K562 (cell line): ENCODE measurements at regions not wholly inside any gene's neighbourhood (a gene's known extent, or its start where the extent isn't known, plus 50 kb on each side); places are given as distances from the start of the nearest gene placed in this dataset.

Experiments used
- ATAC-seq: fragments of 200-7000 bp; cut with Tn5 transposase; 3 replicates; pipeline ENCODE4 v1.9.1; 2020; ENCODE audit warnings: moderate library complexity
- BruUV-seq: library from RNA; stranded (reverse); fragments of 400-500 nt; replicated peaks from 2 replicates; lab custom pipeline; 2021; lab: Mats Ljungman, UMichigan
- CTCF ChIA-PET: fragments of 300-600 bp; formaldehyde crosslinking; extraction: SDS; loops from one replicate; lab custom pipeline; 2021; ENCODE audit warnings: low intra/inter-chr PET ratio; lab: Yijun Ruan, JAX
- POLR2A ChIA-PET: fragments of 300-600, 350-650 bp; sonication (Branson Sonifier 250); formaldehyde crosslinking; extraction: SDS; loops from one replicate; lab custom pipeline; 2021; ENCODE audit warnings: antibody characterized with exemption, inconsistent platforms; lab: Yijun Ruan, JAX
- DNase-seq, 4 experiments: peaks; one replicate each; pipeline versions ENCODE4 v3.0.0 to v3.0.0-alpha.2; 2011 to 2018; ENCODE audit warnings: low spot score in 3 of 4, mixed read lengths in 3 of 4; ENCODE audit errors: extremely low read depth in 1 of 4
- FAIRE-seq: peaks from 2 replicates; lab custom pipeline; 2011; peaks lifted over from hg19 to GRCh38; lab: Jason Lieb, UNC
- H2AFZ ChIP-seq: 2 replicates; pipeline ENCODE4 v1.6.0; 2011; ENCODE audit warnings: low read depth, low read length, control low read depth, inconsistent platforms
- H3K27ac ChIP-seq: fragments of 200-600 bp; 3 replicates; pipeline ENCODE4 v1.8.0; 2011; ENCODE audit warnings: low read depth, mild to moderate bottlenecking, control low read depth, inconsistent platforms, low read length, moderate library complexity, mixed read lengths; ENCODE audit errors: extremely low read depth
- H3K27me3 ChIP-seq, 2 experiments: fragments of 300-600 bp in 1 of 2; 2 replicates in 1 of 2; 3 replicates in 1 of 2; pipeline versions ENCODE4 v1.6.0 to v1.8.0; 2011; ENCODE audit warnings: inconsistent platforms in 2 of 2, low read length in 2 of 2, mild to moderate bottlenecking in 1 of 2, mixed read lengths in 1 of 2, moderate library complexity in 1 of 2; ENCODE audit not compliant: control insufficient read depth in 2 of 2, insufficient read depth in 2 of 2
- H3K36me3 ChIP-seq: fragments of 300-600 bp; 3 replicates; pipeline ENCODE4 v1.8.0; 2011; ENCODE audit warnings: mild to moderate bottlenecking, low read length, inconsistent platforms; ENCODE audit not compliant: control insufficient read depth, insufficient read depth
- H3K4me1 ChIP-seq, 2 experiments: fragments of 200-600 bp in 1 of 2; replicated peaks in 1 of 2; 2 replicates in 1 of 2; 3 replicates in 1 of 2; pipeline versions ENCODE4 v1.5.1 to v1.8.0; 2011; ENCODE audit warnings: inconsistent platforms in 2 of 2, low read length in 2 of 2, mild to moderate bottlenecking in 1 of 2, mixed read lengths in 1 of 2, moderate library complexity in 1 of 2; ENCODE audit not compliant: control insufficient read depth in 2 of 2, insufficient read depth in 2 of 2
- H3K4me2 ChIP-seq: 2 replicates; pipeline ENCODE4 v1.6.1; 2011; ENCODE audit warnings: low read length, control low read depth, inconsistent platforms, mixed read lengths; ENCODE audit not compliant: insufficient read depth
- H3K4me3 ChIP-seq: fragments of 200-600 bp; sonication (generic), shearing (Covaris generic); 2 replicates; pipeline ENCODE4 v1.5.1; 2016; ENCODE audit warnings: control low read depth, inconsistent platforms
- H3K79me2 ChIP-seq: fragments of 200-600 bp; 3 replicates; pipeline ENCODE4 v1.8.0; 2011; ENCODE audit warnings: low read length, inconsistent platforms; ENCODE audit not compliant: control insufficient read depth, insufficient read depth
- H3K9ac ChIP-seq, 2 experiments: 2 replicates each; pipeline versions ENCODE4 v1.6.0 to v1.6.1; 2011; ENCODE audit warnings: low read depth in 2 of 2, low read length in 2 of 2, control low read depth in 1 of 2, inconsistent platforms in 1 of 2, mild to moderate bottlenecking in 1 of 2, mixed read lengths in 1 of 2; ENCODE audit not compliant: insufficient read depth in 1 of 2
- H3K9me1 ChIP-seq: one replicate; pipeline ENCODE4 v1.6.0; 2011; ENCODE audit warnings: inconsistent platforms, mild to moderate bottlenecking, low read length, moderate library complexity; ENCODE audit not compliant: control insufficient read depth, insufficient read depth
- H3K9me3 ChIP-seq: replicated peaks from 2 replicates; pipeline ENCODE4 v1.5.1; 2011; ENCODE audit warnings: low read depth, low read length, inconsistent platforms; ENCODE audit not compliant: control insufficient read depth, insufficient read depth
- H4K20me1 ChIP-seq: replicated peaks from 2 replicates; pipeline ENCODE4 v1.6.1; 2011; ENCODE audit warnings: low read length, inconsistent platforms, mixed read lengths; ENCODE audit not compliant: control insufficient read depth, insufficient read depth
- BMI1 ChIP-seq: fragments of 150-350 bp; IDR thresholded peaks from 2 replicates; pipeline ENCODE4 v1.6.1; 2014; ENCODE audit warnings: low read length
- DNMT1 ChIP-seq: fragments of 450-650 bp; IDR thresholded peaks from 2 replicates; pipeline ENCODE4 v1.6.1; 2016; ENCODE audit warnings: antibody characterized with exemption, mild to moderate bottlenecking
- FOS ChIP-seq: IDR thresholded peaks from 3 replicates; pipeline ENCODE4 v1.6.1; 2011; ENCODE audit not compliant: insufficient read length; ENCODE audit errors: extremely low read depth
- FOSL1 ChIP-seq: fragments of 200-800 bp; sonication (Bioruptor generic); conservative IDR thresholded peaks from 2 replicates; pipeline ENCODE4 v1.6.1; 2016; ENCODE audit warnings: missing genetic modification characterization, missing compliant biosample characterization
- HDAC2 ChIP-seq: fragments of 450-650 bp; IDR thresholded peaks from 2 replicates; pipeline ENCODE4 v1.6.1; 2016; ENCODE audit warnings: mild to moderate bottlenecking
- HDAC8 ChIP-seq: fragments of 450-650 bp; IDR thresholded peaks from 2 replicates; pipeline ENCODE4 v1.6.1; 2016; ENCODE audit warnings: mild to moderate bottlenecking, missing genetic modification characterization, moderate library complexity, missing compliant biosample characterization
- HEY1 ChIP-seq: fragments of 250-450 bp; sonication (Bioruptor Pico); IDR thresholded peaks from 2 replicates; pipeline ENCODE4 v1.5.0; 2020; ENCODE audit warnings: mild to moderate bottlenecking, moderate library complexity, borderline replicate concordance
- JUNB ChIP-seq: fragments of 450-650 bp; formaldehyde crosslinking; conservative IDR thresholded peaks from 2 replicates; pipeline ENCODE4 v1.4.0; 2020; ENCODE audit warnings: mild to moderate bottlenecking
- MCM2 ChIP-seq: fragments of 450-650 bp; IDR thresholded peaks from 2 replicates; pipeline ENCODE4 v1.6.1; 2017; ENCODE audit warnings: low read depth, mild to moderate bottlenecking
- MEIS2 ChIP-seq: fragments of 450-650 bp; IDR thresholded peaks from 2 replicates; pipeline ENCODE4 v1.6.1; 2014; ENCODE audit warnings: mild to moderate bottlenecking; ENCODE audit not compliant: partially characterized antibody
- POLR2AphosphoS2 ChIP-seq: IDR thresholded peaks from 2 replicates; pipeline ENCODE4 v1.6.1; 2012; ENCODE audit warnings: low read length, improper control_type of control experiment
- TRIM24 ChIP-seq, 2 experiments: fragments of 450-650 bp; IDR thresholded peaks; 2 replicates each; pipeline ENCODE4 v1.6.1; 2016
- ZC3H11A ChIP-seq: IDR thresholded peaks from 2 replicates; pipeline ENCODE4 v1.6.1; 2012; ENCODE audit warnings: low read depth, low read length, improper control_type of control experiment
- ZNF239 ChIP-seq: fragments of 250-450 bp; sonication (Bioruptor Pico); IDR thresholded peaks from 2 replicates; pipeline ENCODE4 v1.4.0; 2020; ENCODE audit warnings: mild to moderate bottlenecking
- WGBS: fragments of 100-300 bp; shearing (Covaris generic); methylation state at CpG from one replicate; pipeline ENCODE4 v1.1.6; 2016; ENCODE audit warnings: low coverage, mixed read lengths; ENCODE audit not compliant: insufficient coverage; ENCODE audit errors: missing lambda C conversion rate; 5-methylcytosine and 5-hydroxymethylcytosine counted together
- in situ Hi-C: fragments of 300-500 bp; cut with MboI; formaldehyde crosslinking; loops from 4 replicates; pipeline ENCODE4 v1.15.0; 2018; ENCODE audit warnings: inconsistent platforms, mixed read lengths
- intact Hi-C: fragments of 100-400 bp; cut with micrococcal nuclease; formaldehyde crosslinking; loops from 2 replicates; pipeline ENCODE4 v1.14.2; 2022
- TF ChIP-seq, protein P1 (sequence below), 3 experiments: IDR thresholded peaks in 2 of 3; conservative IDR thresholded peaks in 1 of 3; 2 replicates each; pipeline ENCODE4 v1.5.1; 2011 to 2012; ENCODE audit warnings: low read length in 3 of 3, mild to moderate bottlenecking in 3 of 3, control low read depth in 2 of 3, improper control_type of control experiment in 1 of 3, inconsistent platforms in 1 of 3, low read depth in 1 of 3, mixed read lengths in 1 of 3, moderate library complexity in 1 of 3; ENCODE audit not compliant: insufficient read depth in 2 of 3
- TF ChIP-seq, protein P2 (sequence below), 2 experiments: fragments of 200-800 bp in 1 of 2; sonication (Bioruptor generic) in 1 of 2; sonication (generic) in 1 of 2; formaldehyde crosslinking in 1 of 2; IDR thresholded peaks in 1 of 2; conservative IDR thresholded peaks in 1 of 2; 2 replicates each; pipeline versions ENCODE4 v1.5.0 to v1.6.1; 2016 to 2020; ENCODE audit warnings: missing compliant biosample characterization in 1 of 2, missing genetic modification characterization in 1 of 2, missing genetic modification reagents in 1 of 2
- TF ChIP-seq, protein P3 (sequence below): fragments of 450-650 bp; formaldehyde crosslinking; IDR thresholded peaks from 2 replicates; pipeline ENCODE4 v1.4.0; 2022; ENCODE audit warnings: mild to moderate bottlenecking, moderate library complexity
- TF ChIP-seq, protein P4 (sequence below): sonication (generic); formaldehyde crosslinking; IDR thresholded peaks from 2 replicates; pipeline ENCODE4 v1.8.0; 2023; ENCODE audit warnings: mild to moderate bottlenecking, missing genetic modification reagents

DNA sequence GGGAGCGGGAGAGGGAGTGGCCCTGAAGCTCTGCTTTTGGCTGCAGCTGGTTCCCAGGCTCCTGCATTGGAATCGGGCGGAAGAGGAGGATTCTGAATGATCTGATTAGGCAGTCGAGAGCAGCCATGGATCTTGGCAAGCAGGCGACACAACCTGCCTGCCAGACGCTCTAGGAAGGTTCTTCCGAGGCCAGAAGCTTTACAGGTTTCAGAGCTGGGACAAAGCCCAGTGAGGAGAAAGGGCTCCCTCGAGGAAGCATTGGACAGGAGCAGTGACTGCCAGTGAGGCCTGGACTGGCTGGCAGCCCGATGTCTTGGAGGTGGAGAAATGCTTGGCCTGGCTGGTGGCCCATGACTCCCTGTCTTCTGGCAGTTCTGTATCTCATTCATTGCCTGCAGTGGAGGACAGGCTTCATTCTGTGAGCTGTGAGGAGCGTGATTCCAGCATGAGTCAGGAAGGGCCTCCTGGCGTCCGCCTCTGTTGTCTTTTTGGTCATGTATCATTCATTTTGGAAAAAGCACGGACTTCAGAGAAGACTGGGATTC, 132.7 kb upstream of the IPO9 start:
- H3K4me1 ChIP-seq, result peaks cover 0 to 6% of the 10 kb centered on the region in 2 experiments; a peak in 1 of 5 replicates
- CTCF ChIA-PET, result no interaction called here

More for the DNA sequence above, 132.7 kb upstream of the IPO9 start:
- DNase-seq (no peak), FAIRE-seq (no peak), ATAC-seq (no peak)
- Histone ChIP-seq H3K27me3 (peaks cover 0 to 4% of the 10 kb centered on the region in 2 experiments; a peak in 3 of 5 replicates), H4K20me1 (peaks cover 6% of the 10 kb centered on the region; the same call in 1 of the 2 replicates), H3K4me2 (no peak overlapping the region), H2AFZ (no peak overlapping the region), H3K9me1 (no peaks in the 10 kb centered on the region), H3K4me3 (no peak overlapping the region), H3K9ac (peak overlapping the region in 1 of 2 experiments; percentile 39; a peak in 1 of 4 replicates), H3K27ac (no peak overlapping the region), H3K79me2 (no peaks in the 10 kb centered on the region), H3K9me3 (no peaks in the 10 kb centered on the region), H3K36me3 (no peaks in the 10 kb centered on the region)
- WGBS, result 55% methylated on average over 13 of the region's 13 CpGs
- in situ Hi-C loops, result no loop called here
- POLR2A ChIA-PET, result interaction anchor here (0.7 to 1.4 kb wide), 5 partner anchors 13 to 1611 kb away, joined by 3 to 6 read pairs (median 3); no protein-coding TSS in a partner anchor
- BruUV-seq, result no TSS peak
- intact Hi-C loops, result no loop called here
- TF ChIP-seq, protein P1, sequence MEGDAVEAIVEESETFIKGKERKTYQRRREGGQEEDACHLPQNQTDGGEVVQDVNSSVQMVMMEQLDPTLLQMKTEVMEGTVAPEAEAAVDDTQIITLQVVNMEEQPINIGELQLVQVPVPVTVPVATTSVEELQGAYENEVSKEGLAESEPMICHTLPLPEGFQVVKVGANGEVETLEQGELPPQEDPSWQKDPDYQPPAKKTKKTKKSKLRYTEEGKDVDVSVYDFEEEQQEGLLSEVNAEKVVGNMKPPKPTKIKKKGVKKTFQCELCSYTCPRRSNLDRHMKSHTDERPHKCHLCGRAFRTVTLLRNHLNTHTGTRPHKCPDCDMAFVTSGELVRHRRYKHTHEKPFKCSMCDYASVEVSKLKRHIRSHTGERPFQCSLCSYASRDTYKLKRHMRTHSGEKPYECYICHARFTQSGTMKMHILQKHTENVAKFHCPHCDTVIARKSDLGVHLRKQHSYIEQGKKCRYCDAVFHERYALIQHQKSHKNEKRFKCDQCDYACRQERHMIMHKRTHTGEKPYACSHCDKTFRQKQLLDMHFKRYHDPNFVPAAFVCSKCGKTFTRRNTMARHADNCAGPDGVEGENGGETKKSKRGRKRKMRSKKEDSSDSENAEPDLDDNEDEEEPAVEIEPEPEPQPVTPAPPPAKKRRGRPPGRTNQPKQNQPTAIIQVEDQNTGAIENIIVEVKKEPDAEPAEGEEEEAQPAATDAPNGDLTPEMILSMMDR (IDR thresholded peaks at IDR 0.05 in 2 of 3, conservative IDR thresholded peaks at IDR 0.05 in 1 of 3; ENCODE audit: insufficient read depth in 2 of 3, low read depth in 1 of 3, low read length in 3 of 3), result no peak
- TF ChIP-seq, protein P2, sequence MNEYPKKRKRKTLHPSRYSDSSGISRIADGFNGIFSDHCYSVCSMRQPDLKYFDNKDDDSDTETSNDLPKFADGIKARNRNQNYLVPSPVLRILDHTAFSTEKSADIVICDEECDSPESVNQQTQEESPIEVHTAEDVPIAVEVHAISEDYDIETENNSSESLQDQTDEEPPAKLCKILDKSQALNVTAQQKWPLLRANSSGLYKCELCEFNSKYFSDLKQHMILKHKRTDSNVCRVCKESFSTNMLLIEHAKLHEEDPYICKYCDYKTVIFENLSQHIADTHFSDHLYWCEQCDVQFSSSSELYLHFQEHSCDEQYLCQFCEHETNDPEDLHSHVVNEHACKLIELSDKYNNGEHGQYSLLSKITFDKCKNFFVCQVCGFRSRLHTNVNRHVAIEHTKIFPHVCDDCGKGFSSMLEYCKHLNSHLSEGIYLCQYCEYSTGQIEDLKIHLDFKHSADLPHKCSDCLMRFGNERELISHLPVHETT (CRISPR knock-in tag; conservative IDR thresholded peaks at IDR 0.05 in 1 of 2, IDR thresholded peaks at IDR 0.05 in 1 of 2), result no peak
- TF ChIP-seq BMI1 (no peak), FOS (no peak), FOSL1 (tag) (no peak), TRIM24 (IDR thresholded peaks at IDR 0.05) (no peak), ZNF239 (no peak), POLR2AphosphoS2 (no peak), ZC3H11A (no peak), MCM2 (no peak), HEY1 (CRISPR knock-in tag) (no peak), JUNB (CRISPR knock-in tag) (no peak), DNMT1 (no peak), HDAC2 (no peak), MEIS2 (no peak), HDAC8 (tag) (no peak)
- TF ChIP-seq, protein P3, sequence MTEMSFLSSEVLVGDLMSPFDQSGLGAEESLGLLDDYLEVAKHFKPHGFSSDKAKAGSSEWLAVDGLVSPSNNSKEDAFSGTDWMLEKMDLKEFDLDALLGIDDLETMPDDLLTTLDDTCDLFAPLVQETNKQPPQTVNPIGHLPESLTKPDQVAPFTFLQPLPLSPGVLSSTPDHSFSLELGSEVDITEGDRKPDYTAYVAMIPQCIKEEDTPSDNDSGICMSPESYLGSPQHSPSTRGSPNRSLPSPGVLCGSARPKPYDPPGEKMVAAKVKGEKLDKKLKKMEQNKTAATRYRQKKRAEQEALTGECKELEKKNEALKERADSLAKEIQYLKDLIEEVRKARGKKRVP, result no peak
- TF ChIP-seq, protein P4, sequence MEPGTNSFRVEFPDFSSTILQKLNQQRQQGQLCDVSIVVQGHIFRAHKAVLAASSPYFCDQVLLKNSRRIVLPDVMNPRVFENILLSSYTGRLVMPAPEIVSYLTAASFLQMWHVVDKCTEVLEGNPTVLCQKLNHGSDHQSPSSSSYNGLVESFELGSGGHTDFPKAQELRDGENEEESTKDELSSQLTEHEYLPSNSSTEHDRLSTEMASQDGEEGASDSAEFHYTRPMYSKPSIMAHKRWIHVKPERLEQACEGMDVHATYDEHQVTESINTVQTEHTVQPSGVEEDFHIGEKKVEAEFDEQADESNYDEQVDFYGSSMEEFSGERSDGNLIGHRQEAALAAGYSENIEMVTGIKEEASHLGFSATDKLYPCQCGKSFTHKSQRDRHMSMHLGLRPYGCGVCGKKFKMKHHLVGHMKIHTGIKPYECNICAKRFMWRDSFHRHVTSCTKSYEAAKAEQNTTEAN (CRISPR knock-in tag), result no peak
